H4 (cell line): ENCODE measurements at regions not wholly inside any gene's neighbourhood (a gene's known extent, or its start where the extent isn't known, plus 50 kb on each side); places are given as distances from the start of the nearest gene placed in this dataset.
A peak's percentile ranks its signal among the peaks of the same experiment; 100 is the strongest.
"Not testable (repeated sequence)": the region's sequence is repeated elsewhere in the genome, so short reads cannot be mapped to it uniquely, and the experiment has no call there.

Experiments used
- DNase-seq: peaks from one replicate; pipeline ENCODE4 v3.0.0-alpha.2; 2015; ENCODE audit warnings: low spot score

GRCh38 chr15:77862651-77863104 is 214.8 kb downstream of the TBC1D2B start:
- DNase-seq, result no peak

- not testable (repeated sequence) for DNase-seq
Observed at GRCh38 chr15:77861997-77862635, 215.4 kb downstream of the TBC1D2B start.

- DNase-seq, result no peak
Observed at GRCh38 chr15:77860071-77860691, 217.3 kb downstream of the TBC1D2B start.

GRCh38 chr15:77859491-77860060 is 217.9 kb downstream of the TBC1D2B start:
- DNase-seq, result no peak

- no peak for DNase-seq
Observed at GRCh38 chr15:77858792-77859490, 218.6 kb downstream of the TBC1D2B start.

GRCh38 chr15:77857419-77857818 is 220.1 kb downstream of the TBC1D2B start:
- DNase-seq, result no peak

- DNase-seq, result no peak
Observed at GRCh38 chr15:77856705-77857346, 220.7 kb downstream of the TBC1D2B start.

GRCh38 chr15:77855871-77856270 is 221.6 kb downstream of the TBC1D2B start:
- DNase-seq, result no peak

GRCh38 chr15:77854980-77855379 is 222.3 kb upstream of the LINGO1 start:
- DNase-seq, result no peak

- DNase-seq, result no peak
Observed at GRCh38 chr15:77853910-77854309, 221.2 kb upstream of the LINGO1 start.

- DNase-seq, result no peak
Observed at GRCh38 chr15:77853008-77853328, 220.3 kb upstream of the LINGO1 start.

- no peak for DNase-seq
Observed at GRCh38 chr15:77852241-77853007, 219.7 kb upstream of the LINGO1 start.

GRCh38 chr15:77851691-77852090 is 219.0 kb upstream of the LINGO1 start:
- DNase-seq, result peak; percentile 48

GRCh38 chr15:77851086-77851485 is 218.4 kb upstream of the LINGO1 start:
- no peak for DNase-seq

GRCh38 chr15:77846986-77847385 is 214.3 kb upstream of the LINGO1 start:
- no peak for DNase-seq

GRCh38 chr15:77846360-77846759 is 213.6 kb upstream of the LINGO1 start:
- no peak for DNase-seq

GRCh38 chr15:77844798-77845446 is 212.2 kb upstream of the LINGO1 start:
- DNase-seq, result no peak

- DNase-seq, result no peak
Observed at GRCh38 chr15:77843546-77843945, 210.8 kb upstream of the LINGO1 start.

- peak; percentile 80 for DNase-seq
Observed at GRCh38 chr15:77840991-77841775, 208.5 kb upstream of the LINGO1 start.
